ENCODE measurements at regions not wholly inside any gene's neighbourhood (a gene's known extent, or its start where the extent isn't known, plus 50 kb on each side); places are given as distances from the start of the nearest gene placed in this dataset.
"Not testable (repeated sequence)": the region's sequence is repeated elsewhere in the genome, so short reads cannot be mapped to it uniquely, and the experiment has no call there.

GRCh38 chr3:5698851-5699250, 511.3 kb downstream of the EDEM1 start:
- TF ChIP-seq CTCF (conservative IDR thresholded peaks at IDR 0.05), result no peak
- no peaks in the 10 kb centered on the region for H3K27me3 ChIP-seq (ENCODE audit: control insufficient read depth, insufficient read depth, low read length, poor library complexity, severe bottlenecking)
- H3K27ac ChIP-seq (ENCODE audit: low read depth, low read length), result no peak overlapping the region
- H3K36me3 Mint-ChIP-seq (ENCODE audit: low read depth), result no peaks in the 10 kb centered on the region
- no peaks in the 10 kb centered on the region for H3K36me3 ChIP-seq (ENCODE audit: control insufficient read depth, insufficient read depth, low read length)
- no peak overlapping the region for H3K4me3 ChIP-seq (ENCODE audit: low read length)
- no peak for DNase-seq
- H3K4me1 ChIP-seq (ENCODE audit: control insufficient read depth, insufficient read depth, low read length), result no peaks in the 10 kb centered on the region
- no peaks in the 10 kb centered on the region for H3K9me3 ChIP-seq (ENCODE audit: control insufficient read depth, low read length)
- no peaks in the 10 kb centered on the region for H3K9me3 Mint-ChIP-seq
- H3K9ac ChIP-seq (ENCODE audit: extremely low read depth, low read length, poor library complexity, severe bottlenecking), result no peak overlapping the region
- peaks cover 3% of the 10 kb centered on the region for H3K4me1 Mint-ChIP-seq
- no peaks in the 10 kb centered on the region for H3K27me3 Mint-ChIP-seq (ENCODE audit: insufficient read depth)
- H3K27ac Mint-ChIP-seq, result no peak overlapping the region
- H3K4me3 Mint-ChIP-seq, result no peak overlapping the region
- WGBS, 2 experiments (ENCODE audit: insufficient coverage in 1 of 2, insufficient read length in 1 of 2), result 92 to 98% methylated on average over 7 to 9 of the region's 9 CpGs

- no peaks in the 10 kb centered on the region for H3K9me3 ChIP-seq (ENCODE audit: control insufficient read depth, low read length)
- Mint-ChIP-seq H3K9me3 (no peaks in the 10 kb centered on the region), H3K4me1 (peaks cover 3% of the 10 kb centered on the region), H3K36me3 (ENCODE audit: low read depth) (no peaks in the 10 kb centered on the region), H3K4me3 (no peak overlapping the region), H3K27me3 (ENCODE audit: insufficient read depth) (no peaks in the 10 kb centered on the region), H3K27ac (no peak overlapping the region)
- H3K9ac ChIP-seq (ENCODE audit: extremely low read depth, low read length, poor library complexity, severe bottlenecking), result no peak overlapping the region
- no peaks in the 10 kb centered on the region for H3K36me3 ChIP-seq (ENCODE audit: control insufficient read depth, insufficient read depth, low read length)
- no peak overlapping the region for H3K4me3 ChIP-seq (ENCODE audit: low read length)
- WGBS, 2 experiments (ENCODE audit: insufficient coverage in 1 of 2, insufficient read length in 1 of 2), result 80 to 94% methylated on average over 1 to 6 of the region's 6 CpGs
- no peaks in the 10 kb centered on the region for H3K27me3 ChIP-seq (ENCODE audit: control insufficient read depth, insufficient read depth, low read length, poor library complexity, severe bottlenecking)
- TF ChIP-seq CTCF (conservative IDR thresholded peaks at IDR 0.05), result no peak
- H3K4me1 ChIP-seq (ENCODE audit: control insufficient read depth, insufficient read depth, low read length), result no peaks in the 10 kb centered on the region
- no peak overlapping the region for H3K27ac ChIP-seq (ENCODE audit: low read depth, low read length)
- DNase-seq, result no peak
These were observed 511.8 kb downstream of the EDEM1 start for GRCh38 chr3:5699313-5699712.

GRCh38 chr3:5699811-5700210, 512.3 kb downstream of the EDEM1 start:
- no peak overlapping the region for H3K4me3 Mint-ChIP-seq
- 93% methylated on average over 2 of the region's 2 CpGs; no CpG with 5 or more reads in 1 of the 2 experiments for WGBS, 2 experiments (ENCODE audit: insufficient coverage in 1 of 2, insufficient read length in 1 of 2)

GRCh38 chr3:5701005-5701404, 513.5 kb downstream of the EDEM1 start:
- not testable (repeated sequence) for H3K4me3 ChIP-seq (ENCODE audit: low read length); H3K36me3 ChIP-seq (ENCODE audit: control insufficient read depth, insufficient read depth, low read length); H3K4me3 Mint-ChIP-seq; H3K9ac ChIP-seq (ENCODE audit: extremely low read depth, low read length, poor library complexity, severe bottlenecking); H3K27me3 ChIP-seq (ENCODE audit: control insufficient read depth, insufficient read depth, low read length, poor library complexity, severe bottlenecking); H3K4me1 ChIP-seq (ENCODE audit: control insufficient read depth, insufficient read depth, low read length); H3K4me1 Mint-ChIP-seq; H3K9me3 Mint-ChIP-seq; DNase-seq; H3K27ac ChIP-seq (ENCODE audit: low read depth, low read length); H3K27ac Mint-ChIP-seq; H3K36me3 Mint-ChIP-seq (ENCODE audit: low read depth); H3K9me3 ChIP-seq (ENCODE audit: control insufficient read depth, low read length); H3K27me3 Mint-ChIP-seq (ENCODE audit: insufficient read depth)
- 88 to 89% methylated on average over 2 of the region's 2 CpGs for WGBS, 2 experiments (ENCODE audit: insufficient coverage in 1 of 2, insufficient read length in 1 of 2)

More at GRCh38 chr3:5699811-5700210, 512.3 kb downstream of the EDEM1 start:
- Histone ChIP-seq H3K4me3 (ENCODE audit: low read length) (no peak overlapping the region), H3K9ac (ENCODE audit: extremely low read depth, low read length, poor library complexity, severe bottlenecking) (no peak overlapping the region), H3K4me1 (ENCODE audit: control insufficient read depth, insufficient read depth, low read length) (no peaks in the 10 kb centered on the region), H3K36me3 (ENCODE audit: control insufficient read depth, insufficient read depth, low read length) (no peaks in the 10 kb centered on the region), H3K9me3 (ENCODE audit: control insufficient read depth, low read length) (no peaks in the 10 kb centered on the region), H3K27ac (ENCODE audit: low read depth, low read length) (no peak overlapping the region), H3K27me3 (ENCODE audit: control insufficient read depth, insufficient read depth, low read length, poor library complexity, severe bottlenecking) (no peaks in the 10 kb centered on the region)
- H3K27me3 Mint-ChIP-seq (ENCODE audit: insufficient read depth), result no peaks in the 10 kb centered on the region
- no peaks in the 10 kb centered on the region for H3K9me3 Mint-ChIP-seq
- no peak for TF ChIP-seq CTCF (conservative IDR thresholded peaks at IDR 0.05)
- no peaks in the 10 kb centered on the region for H3K36me3 Mint-ChIP-seq (ENCODE audit: low read depth)
- H3K4me1 Mint-ChIP-seq, result peaks cover 3% of the 10 kb centered on the region
- DNase-seq, result no peak
- no peak overlapping the region for H3K27ac Mint-ChIP-seq

Measured in endodermal cell (in vitro differentiated cells).